HG02588 (cell line): ENCODE measurements at regions not wholly inside any gene's neighbourhood (a gene's known extent, or its start where the extent isn't known, plus 50 kb on each side); places are given as distances from the start of the nearest gene placed in this dataset.

Experiments
- ATAC-seq: cut with Tn5 transposase; IDR thresholded peaks from one replicate; pipeline ENCODE4 v1.9.1; 2021; ENCODE audit warnings: mild to moderate bottlenecking, moderate library complexity; ENCODE audit not compliant: unreplicated experiment

DNA sequence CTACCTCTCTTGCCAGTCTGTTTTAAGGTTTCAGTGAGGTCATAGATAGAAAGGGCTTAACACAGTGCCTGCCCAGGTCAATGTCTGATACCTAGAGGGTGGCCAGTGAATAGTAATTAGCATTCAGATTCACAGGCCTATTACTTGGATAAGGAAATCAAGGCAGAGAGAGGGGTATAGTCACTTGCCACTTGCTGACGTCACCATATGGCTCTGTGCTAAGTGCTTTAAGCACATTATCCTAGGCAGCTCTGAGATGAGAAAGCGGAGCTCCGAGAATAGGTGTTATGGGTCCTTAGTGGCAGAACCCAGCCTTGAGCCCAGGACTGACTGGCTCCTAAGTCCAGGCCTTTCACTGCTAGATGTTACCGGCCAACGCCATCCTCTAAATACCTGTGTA, 51.5 kb upstream of the DAB1 start:
- ATAC-seq: no peak

DNA sequence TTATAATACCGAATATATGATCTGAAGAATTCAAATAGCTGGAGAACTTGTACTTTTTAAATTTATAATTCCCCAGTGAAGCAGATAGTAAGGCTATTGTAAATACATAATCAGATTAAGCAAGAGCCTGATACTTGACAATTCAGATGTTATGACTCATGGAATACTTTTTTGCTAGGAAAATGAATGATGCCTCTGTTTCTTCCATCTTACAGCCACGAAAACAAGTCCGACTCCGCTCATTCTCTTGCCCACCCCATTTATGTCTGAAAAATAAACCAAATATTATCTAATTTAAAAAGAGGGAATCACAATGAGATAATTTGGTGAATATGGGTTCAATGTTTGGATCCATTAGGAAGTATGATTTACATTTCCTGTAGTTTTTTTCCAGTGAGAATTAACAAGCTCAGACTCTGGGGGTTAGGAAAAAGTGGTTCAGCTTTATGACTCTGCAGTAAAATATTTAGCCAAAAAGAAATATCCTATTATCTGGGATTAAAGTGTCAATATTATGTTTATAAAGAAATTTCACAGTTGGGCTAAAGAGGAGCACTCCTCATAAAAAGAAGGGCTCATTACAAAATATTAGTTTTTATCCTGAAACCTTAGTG, 50.4 kb upstream of the DAB1 start:
- no peak for ATAC-seq
